IPS-20b (cell line): ENCODE measurements at regions not wholly inside any gene's neighbourhood (a gene's known extent, or its start where the extent isn't known, plus 50 kb on each side); places are given as distances from the start of the nearest gene placed in this dataset.
A peak's percentile ranks its signal among the peaks of the same experiment; 100 is the strongest.
"Not testable (repeated sequence)": the region's sequence is repeated elsewhere in the genome, so short reads cannot be mapped to it uniquely, and the experiment has no call there.

Source experiments
- H3K27ac ChIP-seq: one replicate; pipeline ENCODE4 v1.5.1; 2013; ENCODE audit warnings: low read length
- H3K27me3 ChIP-seq: 2 replicates; pipeline ENCODE4 v1.6.1; 2013; ENCODE audit warnings: mild to moderate bottlenecking, low read length, inconsistent platforms; ENCODE audit not compliant: insufficient read depth
- H3K36me3 ChIP-seq: 2 replicates; pipeline ENCODE4 v1.6.1; 2013; ENCODE audit warnings: low read depth, mild to moderate bottlenecking, inconsistent platforms, low read length, moderate library complexity; ENCODE audit not compliant: insufficient read depth
- H3K4me1 ChIP-seq: 2 replicates; pipeline ENCODE4 v1.6.1; 2013; ENCODE audit warnings: mild to moderate bottlenecking, control low read depth, inconsistent platforms, low read length, moderate library complexity; ENCODE audit not compliant: insufficient read depth
- H3K4me3 ChIP-seq: 2 replicates; pipeline ENCODE4 v1.5.1; 2013; ENCODE audit warnings: mild to moderate bottlenecking, low read length, inconsistent platforms
- H3K9ac ChIP-seq: 2 replicates; pipeline ENCODE4 v1.6.1; 2013; ENCODE audit warnings: low read depth, mild to moderate bottlenecking, inconsistent platforms, low read length, moderate library complexity
- H3K9me3 ChIP-seq: 2 replicates; pipeline ENCODE4 v1.6.1; 2013; ENCODE audit warnings: mild to moderate bottlenecking, low read depth, low read length, inconsistent platforms; ENCODE audit not compliant: insufficient read depth

DNA sequence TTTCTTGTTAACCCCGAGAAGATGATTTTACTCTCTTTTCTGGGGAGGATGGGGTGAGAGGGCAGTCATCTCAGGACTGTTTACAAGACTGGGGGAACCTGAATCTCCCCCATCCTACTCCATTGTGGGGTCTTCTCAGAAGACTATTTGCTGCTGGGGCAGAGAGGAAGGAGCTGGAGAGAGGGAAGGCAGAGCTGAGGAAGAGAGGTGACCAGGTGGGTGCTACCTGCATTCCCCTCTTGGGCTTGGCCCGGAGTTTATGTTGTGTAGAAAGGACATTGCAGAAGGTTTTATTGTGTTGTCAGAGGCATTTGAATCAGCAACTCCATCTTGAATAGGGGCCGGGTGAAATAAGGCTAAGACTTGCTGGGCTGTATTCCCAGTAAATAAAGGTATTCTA, 247.1 kb upstream of the GALNT17 start:
- peak overlapping the region; percentile 51 for H3K9ac ChIP-seq
- peaks cover 13% of the 10 kb centered on the region for H3K9me3 ChIP-seq
- no peak overlapping the region for H3K27ac ChIP-seq
- H3K36me3 ChIP-seq: no peaks in the 10 kb centered on the region
- H3K4me3 ChIP-seq: peak overlapping the region; percentile 21; the same call in 1 of the 2 replicates
- no peaks in the 10 kb centered on the region for H3K27me3 ChIP-seq
- peaks cover 18% of the 10 kb centered on the region for H3K4me1 ChIP-seq

DNA sequence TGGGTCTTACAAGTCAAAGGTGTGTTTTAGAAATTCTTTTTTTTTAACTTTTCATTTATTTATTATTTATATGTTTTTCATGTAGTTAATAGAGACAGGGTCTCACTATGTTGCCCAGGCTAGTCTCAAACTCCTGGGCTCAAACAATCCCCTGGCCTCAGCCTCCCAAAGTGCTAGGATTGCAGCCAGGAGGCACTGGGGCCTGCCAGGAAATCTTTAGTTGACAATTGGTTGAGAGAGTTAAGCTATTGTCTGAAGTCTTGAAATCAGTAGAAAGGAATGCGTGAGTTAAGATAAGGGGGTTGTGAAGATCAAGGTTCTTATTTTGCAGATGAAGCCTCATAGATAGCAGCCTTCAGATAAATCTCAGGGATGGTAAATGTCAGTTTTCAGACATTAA, 245.4 kb upstream of the GALNT17 start:
- H3K27ac ChIP-seq: no peak overlapping the region
- peaks cover 18% of the 10 kb centered on the region for H3K4me1 ChIP-seq
- no peak overlapping the region for H3K4me3 ChIP-seq
- H3K9ac ChIP-seq: no peak overlapping the region
- peaks cover 25% of the 10 kb centered on the region for H3K9me3 ChIP-seq
- H3K36me3 ChIP-seq: no peaks in the 10 kb centered on the region
- no peaks in the 10 kb centered on the region for H3K27me3 ChIP-seq

DNA sequence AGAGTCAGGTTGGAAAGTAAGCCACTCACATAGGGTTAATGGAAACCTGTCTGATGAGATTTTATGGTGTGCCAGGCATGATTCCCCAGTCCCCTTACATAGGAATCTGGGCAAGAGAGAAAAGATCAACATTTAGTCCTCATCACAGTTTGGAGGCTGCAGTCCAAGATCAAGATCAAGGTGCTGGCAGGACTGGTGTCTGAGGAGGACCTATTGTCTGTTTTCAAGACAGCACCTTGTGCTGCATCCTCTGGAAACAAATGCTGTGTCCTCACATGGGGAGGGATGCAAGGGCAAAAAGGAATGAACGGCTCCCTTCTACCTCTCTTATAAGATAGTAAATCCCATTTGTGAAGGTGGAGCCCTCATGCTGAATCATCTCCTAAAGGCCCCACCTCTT, 244.8 kb upstream of the GALNT17 start:
- Histone ChIP-seq H3K27ac (peak overlapping the region; percentile 7), H3K27me3 (no peaks in the 10 kb centered on the region), H3K4me1 (peaks cover 18% of the 10 kb centered on the region), H3K9ac (no peak overlapping the region), H3K9me3 (peaks cover 25% of the 10 kb centered on the region), H3K36me3 (no peaks in the 10 kb centered on the region), H3K4me3 (no peak overlapping the region)

DNA sequence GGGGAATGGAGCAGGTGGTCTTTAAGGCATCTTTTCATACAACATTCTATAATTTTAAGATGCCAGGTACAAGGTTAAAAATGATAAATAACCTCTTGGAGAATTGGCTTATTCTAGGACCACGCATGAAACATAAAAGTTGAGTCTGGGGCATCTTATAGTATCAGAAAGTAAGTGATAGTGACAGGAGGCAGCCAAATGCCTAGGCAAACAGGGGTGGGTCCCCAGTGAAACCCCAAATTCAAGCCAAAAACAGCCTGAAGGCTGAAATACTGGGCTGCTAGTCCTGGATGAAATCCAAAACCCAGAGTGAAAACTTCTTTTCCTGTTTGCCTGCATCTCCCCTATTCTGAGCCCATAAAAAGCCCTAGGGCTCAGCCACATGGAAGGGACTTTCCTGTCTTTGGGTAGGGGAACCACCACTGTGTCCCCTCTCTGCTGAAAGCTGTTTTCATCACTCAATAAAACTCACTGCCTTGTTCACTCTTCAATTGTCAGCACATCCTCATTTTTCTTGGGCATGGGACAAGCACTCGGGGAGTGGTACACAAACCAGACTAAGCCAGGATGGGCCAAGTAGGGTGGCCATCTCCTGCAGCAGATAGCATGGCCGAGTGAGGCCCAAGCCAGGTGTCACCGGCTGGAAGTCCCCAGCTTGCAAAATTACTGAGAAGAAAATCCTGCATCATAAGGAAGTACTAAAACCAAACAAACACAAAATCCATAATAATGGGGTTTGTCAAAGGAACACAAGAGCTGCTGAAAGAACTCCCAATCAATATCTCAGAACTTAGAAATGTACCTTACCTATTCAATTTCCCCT, 241.6 kb upstream of the GALNT17 start:
- Histone ChIP-seq H3K27ac (no peak overlapping the region), H3K36me3 (no peaks in the 10 kb centered on the region), H3K9ac (no peak overlapping the region), H3K4me1 (peaks cover 29% of the 10 kb centered on the region), H3K4me3 (no peak overlapping the region), H3K9me3 (peaks cover 25% of the 10 kb centered on the region), H3K27me3 (no peaks in the 10 kb centered on the region)

DNA sequence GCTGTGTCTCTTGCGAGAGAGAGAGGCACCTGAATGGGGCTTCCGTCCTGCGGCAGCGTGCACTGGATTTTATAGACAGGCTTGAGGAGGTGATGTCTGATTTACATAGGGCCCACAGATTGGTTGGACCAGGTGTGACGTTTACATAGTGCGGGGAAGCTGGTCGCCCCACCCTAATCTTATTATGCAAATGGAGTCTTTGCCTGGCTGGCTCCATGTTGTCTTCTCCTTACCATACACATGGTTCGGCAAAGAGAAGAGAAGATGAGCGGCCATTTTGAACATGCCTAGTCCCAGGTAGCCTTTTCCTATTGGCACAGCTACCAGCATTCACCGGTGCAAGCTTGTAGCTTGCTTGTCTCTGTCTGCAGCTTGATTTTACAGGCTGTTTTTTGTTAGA, 238.5 kb upstream of the GALNT17 start:
- Histone ChIP-seq H3K4me1 (peaks cover 33% of the 10 kb centered on the region), H3K36me3 (no peaks in the 10 kb centered on the region), H3K27ac (peak overlapping the region; percentile 83), H3K4me3 (no peak overlapping the region), H3K27me3 (no peaks in the 10 kb centered on the region), H3K9me3 (peaks cover 25% of the 10 kb centered on the region), H3K9ac (peak overlapping the region; percentile 74; the same call in 1 of the 2 replicates)

DNA sequence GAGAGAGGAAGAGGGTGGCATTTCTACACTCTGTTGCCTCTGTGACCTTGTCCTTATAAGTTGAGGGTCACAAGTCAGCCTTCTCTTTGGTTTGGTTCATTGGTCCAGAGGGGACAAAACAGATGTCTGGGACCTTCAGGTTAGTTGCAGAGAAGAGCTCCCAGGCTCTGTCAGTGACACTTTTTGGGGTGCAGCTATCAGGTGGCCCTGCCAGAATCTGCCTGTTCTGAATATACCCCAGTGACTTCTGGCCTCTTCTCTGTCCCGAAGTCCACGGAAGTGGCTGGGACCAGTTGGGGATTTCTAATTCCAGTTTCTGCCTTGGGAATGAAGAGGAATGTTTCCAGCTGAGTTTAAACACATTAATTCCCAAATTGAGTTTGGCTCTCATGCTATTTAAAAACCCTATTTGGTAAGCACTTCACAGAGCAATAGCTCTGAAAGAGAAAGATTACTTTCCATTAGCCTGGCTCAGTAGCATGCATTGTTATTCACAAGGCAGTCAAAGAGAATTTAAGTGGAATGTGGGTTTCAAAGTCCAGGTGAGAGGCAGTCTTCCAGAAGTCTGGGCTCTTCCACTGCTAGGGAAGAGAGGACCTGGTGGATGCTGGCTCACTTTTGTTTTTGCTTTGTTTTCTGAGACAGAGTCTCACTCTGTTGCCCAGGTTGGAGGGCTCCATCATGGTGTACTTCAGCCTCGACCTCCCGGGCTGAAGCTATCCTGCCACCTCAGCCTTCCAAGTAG, 237.8 kb upstream of the GALNT17 start:
- Histone ChIP-seq H3K27me3 (no peaks in the 10 kb centered on the region), H3K9me3 (peaks cover 19% of the 10 kb centered on the region), H3K4me3 (peak overlapping the region; percentile 16; the same call in 1 of the 2 replicates), H3K27ac (peak overlapping the region; percentile 83), H3K9ac (peak overlapping the region; percentile 74), H3K36me3 (no peaks in the 10 kb centered on the region), H3K4me1 (peaks cover 33% of the 10 kb centered on the region)

DNA sequence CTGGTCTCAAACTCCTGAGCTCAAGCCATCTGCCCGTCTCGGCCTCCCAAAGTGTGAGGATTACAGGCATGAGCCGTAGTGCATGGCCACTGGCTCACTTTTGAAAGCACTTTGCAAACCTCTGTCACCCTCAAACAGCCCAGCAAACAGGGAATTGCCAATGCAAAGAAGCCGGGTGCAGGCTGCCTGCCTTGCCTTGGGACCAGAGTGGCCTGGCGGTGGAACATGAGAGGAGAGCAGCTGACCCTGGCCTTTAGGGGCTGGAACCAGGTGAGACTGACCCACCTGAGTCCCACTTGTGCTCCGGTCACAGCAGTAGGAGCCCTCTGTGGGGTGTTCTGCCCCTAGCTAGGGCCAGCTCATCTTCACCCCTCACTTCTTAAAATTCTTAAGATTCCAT, 237.1 kb upstream of the GALNT17 start:
- peaks cover 12% of the 10 kb centered on the region for H3K9me3 ChIP-seq
- peak overlapping the region; percentile 52 for H3K9ac ChIP-seq
- peaks cover 33% of the 10 kb centered on the region for H3K4me1 ChIP-seq
- H3K27ac ChIP-seq: peak overlapping the region; percentile 26
- H3K27me3 ChIP-seq: no peaks in the 10 kb centered on the region
- H3K36me3 ChIP-seq: no peaks in the 10 kb centered on the region
- peak overlapping the region; percentile 3; the same call in 1 of the 2 replicates for H3K4me3 ChIP-seq

DNA sequence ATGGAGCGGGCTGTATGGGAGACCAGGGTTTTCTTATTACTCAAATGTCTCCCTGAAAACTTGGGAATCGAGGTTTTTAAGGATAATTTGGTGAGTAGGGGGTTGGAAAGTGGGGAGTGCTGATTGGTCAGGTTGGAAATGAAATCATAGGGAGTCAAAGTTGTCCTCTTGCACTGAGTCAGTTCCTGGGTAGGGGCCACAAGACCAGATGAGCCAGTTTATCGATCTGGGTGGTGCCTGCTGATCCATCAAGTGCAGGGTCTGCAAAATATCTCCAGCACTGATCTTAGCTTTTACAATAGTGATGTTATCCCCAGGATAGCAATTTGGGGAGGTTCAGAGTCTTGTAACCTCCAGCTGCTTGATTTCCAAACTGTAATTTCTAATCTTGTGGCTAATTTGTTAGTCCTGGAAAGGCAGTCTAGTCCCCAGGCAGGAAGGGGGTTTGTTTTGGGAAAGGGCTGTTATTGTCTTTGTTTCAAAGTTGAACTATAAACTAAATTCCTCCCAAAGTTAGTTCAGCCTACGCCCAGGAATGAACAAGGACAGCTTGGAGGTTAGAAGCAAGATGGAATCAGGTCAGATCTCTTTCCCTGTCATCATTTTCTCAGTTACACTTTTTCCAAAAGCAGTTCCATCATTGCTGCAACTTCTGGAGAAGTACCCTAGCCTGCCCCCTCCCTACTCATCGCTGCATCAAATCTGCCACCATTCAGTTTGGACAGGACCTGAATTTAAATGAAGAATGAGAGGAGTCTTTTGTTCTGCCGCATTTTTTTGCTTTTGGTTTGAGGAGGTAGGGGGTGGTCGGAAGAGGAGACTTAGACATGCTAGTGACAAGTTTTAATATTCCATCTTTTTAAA, 236.4 kb upstream of the GALNT17 start:
- Histone ChIP-seq H3K4me3 (peak overlapping the region; percentile 3; the same call in 1 of the 2 replicates), H3K27ac (peak overlapping the region; percentile 26), H3K4me1 (peaks cover 33% of the 10 kb centered on the region), H3K9ac (peak overlapping the region; percentile 52; the same call in 1 of the 2 replicates)
- not testable (repeated sequence) for H3K27me3 ChIP-seq, H3K9me3 ChIP-seq, H3K36me3 ChIP-seq

DNA sequence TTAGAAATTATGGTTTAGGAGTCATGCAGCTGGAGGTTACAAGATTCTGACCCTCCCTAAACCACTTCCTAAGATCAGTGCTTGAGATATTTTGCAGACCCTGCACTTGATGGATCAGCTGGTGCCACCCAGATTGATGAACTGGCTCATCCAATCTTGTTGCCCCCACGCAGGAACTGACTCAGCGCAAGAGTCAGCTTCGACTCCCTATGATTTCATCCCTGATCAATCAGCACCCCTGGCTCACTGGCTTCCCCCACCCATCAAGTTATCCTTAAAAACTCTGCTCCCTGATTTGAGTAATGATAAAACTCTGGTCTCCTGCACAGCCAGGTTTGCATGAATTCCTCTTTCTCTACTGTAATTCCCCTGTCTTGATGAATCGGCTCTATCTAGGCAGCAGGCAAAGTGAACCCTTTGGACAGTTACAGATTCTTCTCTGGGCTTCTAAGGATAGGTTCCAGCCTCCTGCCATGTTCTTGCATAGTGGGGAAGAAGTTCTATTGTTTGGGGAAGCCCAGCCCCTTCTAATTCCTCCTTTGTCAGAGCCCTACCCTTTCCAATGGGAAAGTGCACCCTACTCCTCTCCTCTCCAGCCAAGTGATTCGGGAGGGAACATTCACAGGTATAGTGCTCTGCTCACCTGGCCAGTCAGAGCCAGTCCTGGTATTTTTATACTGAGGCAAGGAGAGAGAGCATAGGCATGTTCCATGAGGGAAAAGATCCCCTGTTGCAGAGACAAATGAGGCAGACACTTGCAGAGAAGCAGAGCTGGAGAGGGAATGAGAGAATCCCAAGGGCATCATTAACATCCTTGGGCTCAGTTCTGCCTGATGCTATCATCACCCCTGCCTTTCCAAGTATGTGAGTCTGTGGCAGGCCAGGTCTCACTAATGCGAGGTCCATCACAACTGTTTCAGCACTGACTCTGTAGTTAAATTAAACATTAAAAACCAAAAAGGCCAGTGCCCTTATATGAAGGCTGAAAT, 224.4 kb upstream of the GALNT17 start:
- Histone ChIP-seq H3K36me3 (no peaks in the 10 kb centered on the region), H3K27me3 (no peaks in the 10 kb centered on the region), H3K4me1 (peaks cover 8% of the 10 kb centered on the region; the same call in 1 of the 2 replicates), H3K9ac (no peak overlapping the region), H3K9me3 (no peaks in the 10 kb centered on the region), H3K27ac (no peak overlapping the region), H3K4me3 (no peak overlapping the region)

DNA sequence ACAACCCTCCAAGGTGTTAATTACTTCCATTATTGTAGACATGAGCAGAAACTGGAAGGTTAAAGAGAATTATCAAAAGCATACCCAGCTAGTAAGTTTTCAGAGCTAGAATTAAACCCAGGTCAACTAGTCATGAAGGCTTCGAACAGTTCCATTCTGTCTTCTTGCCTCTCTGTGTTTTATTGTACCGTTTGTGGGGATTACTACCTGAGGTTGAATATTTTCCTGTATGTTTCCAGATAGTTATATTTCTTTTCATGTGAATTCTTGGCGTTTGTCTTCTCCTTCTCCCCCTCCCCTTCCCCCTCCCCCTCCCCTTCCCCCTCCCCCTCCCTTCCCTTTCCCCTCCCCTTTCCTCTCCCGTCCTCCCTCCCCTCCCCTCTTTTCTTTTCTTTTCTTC, 218.0 kb upstream of the GALNT17 start:
- Histone ChIP-seq H3K9me3 (no peaks in the 10 kb centered on the region), H3K4me1 (no peaks in the 10 kb centered on the region), H3K27ac (no peak overlapping the region), H3K27me3 (no peaks in the 10 kb centered on the region), H3K4me3 (no peak overlapping the region), H3K36me3 (no peaks in the 10 kb centered on the region), H3K9ac (no peak overlapping the region)
